Fibroblast of skin of left quadriceps (primary cell): ENCODE measurements at regions not wholly inside any gene's neighbourhood (a gene's known extent, or its start where the extent isn't known, plus 50 kb on each side); places are given as distances from the start of the nearest gene placed in this dataset.

ENCODE experiments used
- DNase-seq, 2 experiments: peaks; one replicate each; pipeline ENCODE4 v3.0.0-alpha.2; 2013; ENCODE audit warnings: low read depth in 2 of 2

- peak; percentile 15 for DNase-seq
Measured at GRCh38 chr11:116563028-116563711, 209.6 kb downstream of the BUD13 start.

DNA sequence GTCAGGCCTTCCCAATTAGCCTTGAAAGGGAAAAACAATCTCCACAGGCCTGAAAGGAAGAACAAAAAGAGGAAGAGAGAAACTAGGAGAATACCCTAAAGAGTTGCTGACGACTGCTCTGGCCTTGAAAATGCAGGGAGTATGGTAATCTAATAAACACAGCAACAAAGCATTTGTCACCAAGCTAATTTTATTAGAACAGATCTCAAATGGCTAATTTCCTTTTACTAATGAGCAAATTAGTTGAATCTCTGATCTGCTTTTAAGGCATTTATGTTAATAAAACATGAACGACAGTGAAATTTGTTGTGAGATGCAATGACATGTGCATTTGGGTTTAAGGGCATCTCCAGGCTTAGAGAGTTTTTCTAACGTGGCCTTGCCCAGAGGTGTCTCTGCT is 212.2 kb downstream of the BUD13 start:
- no peak for DNase-seq

DNA sequence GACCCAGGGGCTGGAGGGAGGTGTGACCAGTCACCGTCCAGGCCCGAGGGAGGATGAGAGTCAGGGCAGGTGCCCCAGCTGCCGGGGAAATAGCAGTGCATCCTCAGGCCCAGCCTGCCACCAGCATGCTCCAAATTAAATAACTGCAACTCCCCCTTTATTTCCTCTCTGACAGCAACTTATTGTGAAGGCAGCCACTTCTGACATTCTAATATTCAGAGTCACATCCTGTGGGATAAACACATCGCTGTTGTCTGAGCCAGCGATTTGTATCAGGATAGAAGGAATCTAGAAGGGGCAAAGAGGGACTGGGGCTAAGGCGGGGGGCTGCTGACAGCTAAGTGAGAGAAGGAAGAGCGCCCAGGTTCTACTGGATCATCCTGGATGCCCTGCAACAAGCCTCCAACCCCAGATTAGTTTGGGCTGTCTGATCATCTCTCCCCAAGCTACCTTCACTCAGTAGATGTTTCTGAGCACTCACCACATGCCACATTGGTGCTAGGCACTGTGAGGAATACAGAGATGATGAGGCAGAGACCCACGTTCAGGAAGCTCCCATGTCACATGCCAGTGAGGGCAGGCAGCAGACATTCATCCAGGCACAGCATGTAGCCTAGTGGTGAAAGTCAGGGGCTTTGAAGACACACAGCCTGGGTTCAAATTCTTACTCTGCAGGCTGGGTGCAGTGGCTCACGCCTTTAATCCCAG is 214.1 kb downstream of the BUD13 start:
- DNase-seq = peak; percentile 38 to 44

DNA sequence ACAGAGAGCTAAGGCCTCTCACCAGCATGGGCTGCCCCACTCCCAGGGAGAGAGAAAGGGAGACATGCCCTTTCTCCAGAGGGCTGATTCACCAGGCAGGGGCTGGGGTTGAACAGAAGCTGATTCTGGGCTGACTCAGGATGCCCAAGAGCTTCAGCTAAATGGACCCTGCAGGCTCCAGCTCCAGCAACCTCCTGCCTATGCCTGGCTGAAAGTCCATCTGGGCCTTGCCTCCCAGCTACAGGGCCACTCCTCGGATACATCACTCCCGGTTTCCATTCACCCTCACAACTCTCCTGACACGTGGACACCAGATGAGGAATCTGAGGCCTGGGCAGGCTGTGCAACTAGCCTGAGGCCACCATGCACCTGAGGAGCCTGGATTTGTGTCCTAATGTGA is 215.5 kb downstream of the BUD13 start:
- no peak for DNase-seq

DNA sequence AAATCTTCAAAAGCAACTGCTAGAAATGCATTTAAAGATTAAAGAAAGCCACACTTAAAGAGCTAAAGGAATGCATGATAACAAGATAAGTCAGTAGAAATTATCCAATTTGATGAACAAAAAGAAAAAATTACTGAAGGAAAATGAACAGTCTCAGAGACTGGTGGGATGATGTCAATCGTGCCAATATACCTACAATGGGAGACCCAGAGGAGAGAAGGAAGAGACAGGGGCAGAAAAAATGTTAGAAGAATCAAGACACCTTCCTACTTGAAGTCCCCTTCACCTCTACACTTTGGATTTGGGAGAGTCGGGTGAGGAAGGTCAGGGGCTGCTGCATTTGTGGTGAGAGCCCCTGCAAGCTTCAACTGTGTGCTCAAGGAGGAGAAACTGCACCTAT is 216.3 kb downstream of the BUD13 start:
- no peak for DNase-seq

GRCh38 chr11:116553482-116553881 is 219.3 kb downstream of the BUD13 start:
- no peak for DNase-seq

- DNase-seq = no peak
Measured at GRCh38 chr11:116551576-116551975, 221.2 kb downstream of the BUD13 start.

GRCh38 chr11:116548256-116548655 is 224.5 kb downstream of the BUD13 start:
- no peak for DNase-seq

- DNase-seq = no peak
Measured at GRCh38 chr11:116547571-116547970, 225.2 kb downstream of the BUD13 start.

DNA sequence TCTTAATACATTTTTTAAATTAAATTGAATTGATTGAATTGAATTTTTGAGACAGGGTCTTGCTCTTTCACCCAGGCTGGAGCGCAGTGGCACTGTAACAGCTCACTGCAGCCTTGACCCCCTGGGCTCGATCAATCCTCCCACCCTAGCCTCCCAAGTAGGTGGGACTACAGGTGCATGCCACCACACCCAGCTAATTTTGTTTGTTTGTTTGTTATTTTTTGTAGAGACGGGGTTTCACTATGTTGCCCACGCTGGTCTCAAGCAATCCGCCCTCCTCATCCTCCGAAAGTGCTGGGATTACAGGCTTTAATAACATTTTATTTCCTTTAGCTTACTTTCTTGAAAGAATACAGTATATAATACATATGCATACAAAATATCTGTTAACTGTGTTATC is 226.9 kb downstream of the BUD13 start:
- no peak for DNase-seq

DNA sequence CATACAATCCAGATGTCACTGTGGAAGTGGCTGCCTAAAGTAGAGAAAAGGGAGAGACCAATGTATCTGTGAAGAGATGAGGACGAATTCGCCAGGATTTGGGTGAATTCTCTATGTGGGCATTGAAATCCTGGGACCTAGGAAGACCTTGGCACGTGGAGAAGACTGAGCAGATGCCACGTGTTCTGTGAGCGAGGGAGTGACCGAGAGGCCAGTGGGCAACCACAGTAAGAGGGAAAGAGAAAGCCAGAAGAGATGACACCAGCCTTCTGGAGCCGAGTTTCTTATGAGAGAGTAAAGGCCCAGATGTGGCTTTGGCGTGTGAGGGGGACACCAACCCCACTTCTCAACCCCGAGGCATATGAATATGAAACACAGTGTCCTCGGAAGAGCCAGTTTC is 228.1 kb downstream of the BUD13 start:
- DNase-seq = no peak

DNA sequence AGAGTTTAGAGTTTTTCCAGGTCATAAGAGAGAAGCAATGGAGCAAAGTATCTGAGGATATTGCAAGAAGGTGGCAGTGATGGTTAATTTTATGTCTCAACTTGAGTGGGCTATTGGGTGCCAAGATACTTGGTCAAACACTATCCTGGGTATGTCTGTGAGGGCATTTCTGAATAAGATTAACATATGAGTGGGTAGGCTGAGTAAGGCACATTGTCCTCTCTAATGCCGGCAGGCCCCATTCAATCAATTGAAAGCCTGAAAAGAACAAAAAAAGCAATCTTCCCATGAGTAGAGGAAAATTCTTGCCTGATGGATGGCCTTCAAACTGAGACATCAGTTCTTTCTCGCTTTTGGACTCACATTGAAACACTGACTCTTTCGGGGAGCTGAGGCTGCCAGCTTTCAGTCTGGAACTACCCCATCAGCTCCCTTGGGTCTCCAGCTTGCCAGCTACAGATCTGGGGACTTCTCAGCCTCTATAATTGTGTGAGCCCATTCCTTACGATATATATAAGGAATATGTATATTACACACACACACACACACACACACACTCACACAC is 228.8 kb downstream of the BUD13 start:
- no peak for DNase-seq

DNA sequence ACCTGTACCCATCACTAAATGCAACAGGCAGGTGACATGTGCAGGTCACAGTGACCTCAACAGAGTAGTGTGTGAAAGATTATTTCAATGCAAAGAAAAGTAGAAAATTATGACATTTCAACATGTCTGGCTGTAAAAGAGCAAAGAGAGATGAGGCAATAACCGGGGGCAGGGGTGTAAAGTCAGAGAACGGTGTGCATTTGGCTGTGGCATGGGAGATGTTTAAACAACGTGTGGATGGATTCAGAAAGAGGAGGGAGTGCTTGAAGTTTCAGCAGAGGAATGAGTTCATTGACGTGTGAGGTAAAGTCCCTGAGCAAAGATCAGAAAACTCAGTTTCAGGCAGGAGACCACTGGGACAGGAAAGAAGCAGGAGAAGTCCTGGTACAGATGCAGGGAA is 229.7 kb downstream of the BUD13 start:
- DNase-seq = no peak

DNA sequence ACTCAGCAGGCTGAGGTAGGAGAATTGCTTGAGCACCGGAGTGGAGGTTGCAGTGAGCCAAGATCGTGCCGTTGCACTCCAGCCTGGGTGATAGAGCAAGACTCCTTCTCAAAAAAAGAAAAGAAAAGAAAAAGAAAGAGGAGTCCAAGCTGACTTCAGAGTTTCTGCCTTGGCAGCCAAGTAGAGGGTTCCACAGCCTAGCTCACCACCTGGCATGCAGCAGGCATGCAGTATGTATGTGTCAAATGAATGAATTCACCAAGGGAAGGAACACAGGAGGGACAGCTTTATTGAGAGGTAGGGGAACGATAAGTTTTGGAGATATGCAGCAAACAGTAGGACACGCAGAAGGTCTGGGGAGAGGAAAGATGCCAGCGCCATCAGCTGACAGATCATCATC is 230.4 kb downstream of the BUD13 start:
- DNase-seq = no peak

DNA sequence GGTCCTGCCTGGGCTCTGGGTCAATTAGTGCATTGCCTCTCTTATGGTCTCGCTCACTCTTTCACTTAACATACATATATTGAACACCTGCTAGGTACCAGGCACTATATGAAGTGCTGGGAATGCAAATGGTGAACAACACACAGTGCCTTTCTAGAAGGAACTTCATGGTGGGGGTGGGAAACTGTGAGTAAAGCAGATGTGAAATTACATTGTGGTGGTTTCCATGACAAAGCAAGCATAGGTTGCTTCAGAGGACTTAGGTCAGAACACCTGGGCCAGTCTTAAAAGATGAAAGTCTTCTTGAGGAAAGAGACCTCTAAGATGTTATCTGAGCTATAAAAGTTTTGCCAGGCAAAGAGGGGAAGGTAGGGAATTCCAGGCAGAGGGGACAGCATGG is 231.3 kb downstream of the BUD13 start:
- DNase-seq = no peak

- no peak for DNase-seq
Measured at GRCh38 chr11:116540645-116541304, 232.0 kb downstream of the BUD13 start.

DNA sequence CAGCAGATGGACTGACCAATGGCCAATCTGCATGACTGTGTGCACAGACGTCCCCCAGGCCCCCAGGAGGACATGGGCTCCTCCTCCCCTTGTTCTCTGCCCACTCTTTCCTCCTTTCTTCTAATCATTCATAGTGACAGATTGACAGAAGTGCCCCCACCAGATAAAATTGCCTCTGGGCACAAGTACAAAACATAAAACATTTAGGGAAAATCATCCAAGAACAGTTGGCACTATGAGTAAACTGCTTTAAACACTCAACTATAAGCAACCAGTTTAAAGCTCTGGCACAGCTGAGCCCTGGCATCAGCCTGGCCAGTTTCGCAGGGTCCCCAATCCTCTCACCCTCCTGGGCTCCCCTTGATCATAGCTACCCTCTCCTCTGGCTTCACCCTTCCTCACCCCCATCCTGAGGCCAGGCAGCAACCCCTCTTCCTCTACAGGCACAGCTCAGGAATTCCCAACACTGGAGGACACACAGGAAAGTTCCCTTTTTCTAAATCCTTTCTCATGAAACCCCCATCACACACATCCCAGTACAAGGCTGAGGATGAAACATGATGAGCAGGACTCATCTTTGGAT is 232.9 kb downstream of the BUD13 start:
- DNase-seq = no peak

- DNase-seq = no peak
Measured at GRCh38 chr11:116539211-116539610, 233.6 kb downstream of the BUD13 start.

DNA sequence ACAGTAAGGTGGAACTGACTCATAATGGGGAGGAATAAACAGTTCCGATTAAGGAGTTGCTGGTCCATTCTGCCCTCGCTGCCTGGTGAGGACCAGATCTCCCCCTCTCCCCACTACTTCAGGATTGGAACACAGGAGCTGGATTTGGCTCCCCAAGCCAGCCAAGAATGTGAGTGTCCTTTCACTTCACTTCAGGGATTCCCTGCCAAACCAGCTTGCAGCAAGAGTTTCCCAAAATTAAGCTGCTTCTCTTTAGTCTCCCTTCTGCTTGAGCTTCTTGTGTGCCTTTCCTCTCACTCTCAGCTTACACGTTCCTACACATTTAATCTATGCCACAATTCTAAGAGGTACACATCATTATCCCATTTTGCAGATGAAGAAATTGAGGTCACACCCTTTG is 234.1 kb downstream of the BUD13 start:
- DNase-seq = no peak

DNA sequence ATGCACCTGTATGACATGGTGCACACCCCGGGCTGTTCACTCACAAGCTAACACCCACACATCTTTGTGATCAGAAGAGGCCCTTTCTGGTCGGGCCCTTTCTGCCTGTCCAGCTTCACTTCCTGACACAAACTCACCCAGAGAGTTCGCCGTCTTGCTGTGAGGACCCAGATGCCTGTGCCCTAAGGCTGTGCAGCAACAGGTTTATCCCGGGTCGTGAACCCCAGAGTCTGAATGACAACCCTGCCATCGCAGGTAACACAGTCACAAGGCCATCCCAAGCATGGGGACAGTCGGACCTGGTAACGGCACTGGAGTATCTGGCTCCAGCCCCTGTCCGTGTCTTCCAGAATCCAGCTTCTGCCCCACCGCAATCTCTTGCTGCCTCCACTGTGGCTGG is 235.1 kb downstream of the BUD13 start:
- DNase-seq = no peak

GRCh38 chr11:116537121-116537520 is 235.7 kb downstream of the BUD13 start:
- DNase-seq = no peak

DNA sequence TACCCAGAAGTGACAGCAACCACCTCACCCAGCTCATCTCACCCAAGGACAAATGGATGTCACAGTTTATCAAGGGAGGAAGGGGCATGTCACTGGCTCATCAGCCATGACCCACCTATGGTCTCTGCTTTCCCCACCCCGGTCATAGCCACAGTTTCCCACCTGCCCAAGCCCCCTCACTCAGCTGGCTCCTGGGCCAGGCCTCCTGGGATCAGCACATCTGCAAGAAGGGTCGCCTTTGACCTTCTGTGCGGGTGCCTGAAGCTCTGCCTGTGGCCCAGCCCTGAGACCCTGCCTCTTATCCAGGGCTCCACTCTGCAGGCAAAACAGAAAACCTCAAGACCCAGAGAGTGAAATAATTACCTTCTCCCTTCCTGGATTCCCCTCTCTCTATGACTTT is 236.4 kb downstream of the BUD13 start:
- DNase-seq = no peak
